HG03378 (cell line): ENCODE measurements at regions not wholly inside any gene's neighbourhood (a gene's known extent, or its start where the extent isn't known, plus 50 kb on each side); places are given as distances from the start of the nearest gene placed in this dataset.
"Not testable (repeated sequence)": the region's sequence is repeated elsewhere in the genome, so short reads cannot be mapped to it uniquely, and the experiment has no call there.

Experiments
- ATAC-seq: cut with Tn5 transposase; IDR thresholded peaks from one replicate; pipeline ENCODE4 v1.9.1; 2021; ENCODE audit warnings: mild to moderate bottlenecking, moderate library complexity; ENCODE audit not compliant: unreplicated experiment

DNA sequence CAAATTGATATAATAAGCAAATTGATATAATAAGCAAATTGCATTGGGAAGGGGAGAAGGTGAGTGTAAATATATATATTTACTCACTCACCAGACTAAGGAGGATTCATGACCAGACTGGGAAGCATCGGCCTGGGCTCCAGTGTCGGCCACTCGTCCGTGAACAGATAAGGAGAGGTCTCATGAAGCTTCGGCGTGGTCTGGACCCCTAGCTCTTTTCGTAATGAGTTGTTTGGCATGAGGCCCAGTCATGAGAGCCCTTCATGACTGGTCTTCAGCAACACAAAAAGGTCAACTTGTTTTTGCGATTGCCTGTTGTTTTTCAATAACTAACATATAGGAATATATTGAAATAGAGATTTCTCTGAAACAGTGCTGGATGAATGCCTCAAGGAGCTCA lies 222.9 kb upstream of the KCNK2 start:
- ATAC-seq: no peak

DNA sequence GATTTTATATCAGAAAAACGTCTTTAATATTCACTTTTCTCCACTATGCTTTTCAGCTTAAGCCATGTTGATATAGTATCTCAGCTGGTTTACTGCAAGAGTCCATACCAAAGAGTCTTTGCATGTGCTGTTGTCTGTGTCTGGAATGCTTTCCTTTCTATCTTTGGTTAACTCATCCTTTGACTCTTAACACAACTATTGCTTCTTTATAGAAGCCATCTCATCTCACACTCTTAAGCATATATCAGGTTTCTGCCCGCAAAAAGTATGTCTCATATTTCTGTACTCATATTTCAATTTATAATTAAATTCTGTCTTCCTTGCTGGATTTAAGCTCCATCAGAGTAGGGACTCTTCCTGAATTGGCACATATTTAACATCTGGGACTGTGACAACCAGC lies 220.9 kb upstream of the KCNK2 start:
- ATAC-seq: no peak

DNA sequence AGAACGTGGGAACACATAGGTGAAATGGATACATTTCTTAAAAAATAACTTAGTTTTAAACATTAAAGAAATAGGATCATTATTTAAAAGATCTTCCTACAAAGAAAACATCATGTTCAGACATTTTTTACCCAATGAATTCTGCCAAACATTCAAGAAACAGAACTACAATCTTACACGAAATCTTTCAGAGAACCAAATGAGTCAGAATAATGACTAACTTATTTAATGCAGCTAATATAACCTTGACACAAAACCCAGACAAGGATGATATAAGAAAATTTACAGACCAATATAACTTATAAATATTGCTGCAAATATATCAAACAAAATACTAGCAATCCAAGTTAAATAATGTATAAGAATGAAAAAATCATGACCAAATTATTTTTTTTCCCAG lies 220.1 kb upstream of the KCNK2 start:
- no peak for ATAC-seq

DNA sequence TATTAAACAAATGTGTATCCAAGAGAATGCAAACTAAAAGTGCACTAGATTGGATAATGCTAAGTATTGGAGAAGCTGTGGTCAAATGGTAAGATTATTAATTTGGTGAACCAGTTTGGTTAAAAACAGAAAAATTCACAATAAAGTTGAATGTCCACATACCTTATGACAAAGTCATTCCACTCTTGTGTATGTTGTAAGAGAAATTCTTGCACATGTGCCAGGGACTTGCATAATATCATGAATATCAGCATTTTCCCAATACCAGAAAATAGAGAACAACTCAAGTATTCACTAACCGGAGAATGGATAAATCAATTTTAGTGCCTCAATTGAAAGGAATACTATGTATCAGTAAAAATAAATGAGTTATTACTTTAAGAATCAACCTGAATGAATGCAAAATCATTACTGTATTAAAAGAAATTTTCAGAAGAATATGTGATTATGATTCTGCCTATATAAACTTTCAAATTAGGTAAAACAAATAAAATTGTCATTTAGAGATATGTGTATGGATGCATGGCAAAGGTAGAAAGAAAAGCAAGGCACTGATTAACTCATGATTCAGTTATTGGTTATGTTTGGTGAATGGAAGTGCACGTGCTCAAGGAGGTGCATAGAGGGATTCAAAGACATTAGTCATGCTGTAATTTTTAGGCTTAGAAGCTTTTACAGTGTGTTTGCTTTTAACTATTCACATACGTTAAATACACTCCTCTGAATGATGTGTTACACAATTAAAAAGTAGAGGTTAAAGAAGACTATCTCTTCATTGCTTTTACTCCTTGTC lies 217.4 kb upstream of the KCNK2 start:
- ATAC-seq: no peak

DNA sequence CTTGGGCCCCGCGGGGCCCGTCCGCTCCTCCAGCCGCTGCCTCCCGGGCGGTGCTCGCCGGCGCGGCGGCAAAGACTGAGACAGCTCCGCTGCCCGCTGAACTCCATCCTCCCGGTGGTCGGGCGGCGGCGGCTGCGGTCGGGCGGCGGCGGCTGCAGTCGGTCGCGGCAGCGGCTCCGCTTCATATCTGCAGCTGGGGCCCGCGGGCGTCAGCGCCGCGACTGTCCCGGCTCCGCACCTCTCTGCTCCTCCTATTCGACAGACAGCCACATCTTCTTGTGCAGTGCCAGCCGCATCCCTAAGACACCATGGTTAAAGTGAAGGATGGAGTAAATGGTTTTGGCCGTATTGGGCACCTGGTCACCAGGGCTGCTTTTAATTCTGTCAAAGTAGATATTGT lies 212.1 kb upstream of the KCNK2 start:
- ATAC-seq: not testable (repeated sequence)

DNA sequence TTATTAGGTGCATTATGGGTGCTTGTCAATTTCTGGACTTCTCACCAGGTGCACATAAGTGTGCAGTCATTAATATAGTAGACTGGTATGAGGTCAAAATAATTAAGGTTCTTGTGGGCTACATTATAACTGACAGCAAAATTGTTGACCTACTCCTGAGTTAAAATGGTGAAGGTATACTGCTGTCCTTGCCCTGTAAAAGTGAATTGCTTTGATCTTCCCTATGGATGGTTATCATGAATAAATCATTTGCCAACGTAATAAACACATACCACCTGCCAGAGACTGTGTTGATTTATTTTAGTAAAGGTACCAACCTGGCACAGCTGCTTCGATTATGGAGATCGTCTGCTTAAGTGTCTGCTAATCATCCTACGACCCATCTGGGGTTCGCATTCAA lies 201.6 kb upstream of the KCNK2 start:
- ATAC-seq: no peak

DNA sequence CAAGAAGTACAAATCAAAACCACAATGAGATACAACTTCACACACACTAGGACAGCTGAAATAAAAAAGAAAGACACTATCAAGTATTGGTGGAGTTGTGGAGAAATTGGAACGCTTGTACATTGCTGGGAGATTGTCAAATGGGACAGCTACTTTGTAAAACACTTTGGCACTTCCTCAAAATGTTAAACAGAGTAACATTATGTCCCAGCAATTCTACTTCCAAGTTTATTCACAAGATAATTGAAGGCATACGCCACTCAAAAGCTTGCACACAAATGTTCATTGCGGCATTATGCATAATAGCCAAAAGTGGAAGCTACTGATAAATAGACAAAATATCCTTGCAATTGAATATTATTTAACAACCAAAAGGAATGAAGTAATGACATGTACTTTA lies 199.9 kb upstream of the KCNK2 start:
- ATAC-seq: no peak

DNA sequence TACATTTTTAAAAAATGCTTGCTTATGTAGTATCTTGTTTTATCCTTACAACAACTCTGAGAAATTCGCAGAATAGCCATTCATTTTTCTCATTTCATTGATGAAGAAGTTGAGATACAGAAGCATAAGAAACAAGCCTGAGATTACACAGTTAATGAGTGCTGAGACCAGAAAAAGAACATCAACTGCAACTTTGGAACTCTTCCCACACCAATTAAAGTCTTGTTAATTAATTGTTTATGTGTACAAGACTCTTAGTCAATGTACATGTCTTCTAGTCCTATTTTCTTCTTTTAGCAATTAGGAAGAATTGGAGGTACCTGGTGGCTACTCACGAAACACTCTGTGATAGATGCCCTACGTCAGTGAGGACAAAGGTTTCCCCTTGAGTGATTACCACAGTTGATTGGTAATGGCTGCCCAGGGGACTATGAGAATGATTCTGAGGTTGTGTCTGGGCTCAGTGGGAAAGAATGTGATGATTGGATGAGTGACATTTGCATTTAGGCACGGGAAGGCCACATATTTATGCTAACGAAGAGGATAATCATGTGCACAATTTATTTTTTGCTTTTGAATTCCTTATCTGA lies 187.4 kb upstream of the KCNK2 start:
- ATAC-seq: no peak

DNA sequence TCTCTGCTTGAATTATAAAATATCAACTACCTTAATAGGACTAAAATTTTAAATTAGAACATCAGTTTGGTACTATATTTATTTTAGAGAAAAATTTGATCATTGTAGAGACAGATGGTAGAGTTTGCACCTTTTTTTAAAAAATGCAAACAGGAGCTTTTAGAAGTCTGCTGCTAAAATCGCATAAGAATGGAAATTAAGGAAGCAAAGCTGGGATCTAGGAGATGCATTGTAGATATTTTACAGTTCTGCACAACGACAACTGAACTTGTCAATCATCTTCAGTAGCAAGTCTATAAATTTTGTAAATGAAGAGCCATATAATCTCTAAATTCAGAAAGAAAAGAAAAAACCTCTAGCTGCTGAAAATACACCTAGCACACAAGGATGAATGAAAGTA lies 185.6 kb upstream of the KCNK2 start:
- no peak for ATAC-seq

DNA sequence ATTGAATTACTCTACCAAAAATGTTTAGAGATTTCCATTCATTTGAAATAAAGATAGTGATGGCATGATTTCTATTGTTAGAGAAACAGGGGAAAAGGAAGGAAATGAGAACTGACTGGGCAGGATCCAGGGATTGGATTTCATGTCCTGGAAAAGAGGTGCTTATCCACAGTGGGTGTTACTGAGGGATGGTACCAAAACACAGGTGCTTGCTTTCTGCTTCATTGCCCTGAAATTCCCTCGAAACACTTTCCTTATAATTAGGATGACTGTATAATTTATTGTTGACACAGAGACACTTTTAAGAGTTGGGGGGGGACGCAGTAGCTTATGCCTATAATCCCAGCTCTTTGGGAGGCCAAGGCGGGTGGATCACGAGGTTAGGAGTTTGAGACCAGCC lies 185.0 kb upstream of the KCNK2 start:
- ATAC-seq: no peak

DNA sequence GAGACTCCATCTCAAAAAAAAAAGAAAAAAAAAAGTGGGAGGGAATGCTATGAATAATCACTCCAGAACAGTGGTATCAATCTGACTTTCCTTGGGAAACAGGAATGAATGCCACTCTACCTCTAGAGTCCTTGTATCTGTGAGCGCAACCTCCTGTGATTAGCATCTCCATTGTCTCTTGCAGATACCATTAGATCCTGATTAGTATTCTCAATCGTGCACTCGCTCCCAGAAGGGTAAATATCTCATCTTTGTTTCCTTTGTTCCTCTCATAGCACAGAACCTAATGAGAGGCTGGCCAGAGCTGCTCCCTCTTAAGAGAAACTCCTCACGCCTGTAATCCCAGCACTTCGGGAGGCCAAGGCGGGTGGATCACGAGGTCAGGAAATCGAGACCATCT lies 184.4 kb upstream of the KCNK2 start:
- ATAC-seq: no peak

DNA sequence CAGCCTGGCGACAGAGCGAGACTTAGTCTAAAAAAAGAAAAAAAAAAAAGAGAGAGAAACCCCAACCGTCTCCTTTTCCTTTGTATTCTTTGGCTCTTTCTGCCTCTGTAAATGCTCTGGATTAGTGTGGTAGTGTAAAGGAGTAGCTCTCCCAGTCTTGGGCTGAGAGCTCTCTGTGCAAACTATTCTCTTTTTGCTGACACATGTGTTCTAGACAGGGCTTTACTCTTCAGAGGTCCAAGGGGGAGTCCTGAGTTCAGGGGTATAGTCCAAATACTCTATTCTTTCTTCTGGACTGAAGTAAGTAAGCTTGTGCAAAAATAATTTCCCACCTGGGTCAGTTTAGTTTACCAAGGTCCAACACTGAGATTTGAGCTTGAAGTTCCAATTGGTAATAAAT lies 183.8 kb upstream of the KCNK2 start:
- no peak for ATAC-seq

DNA sequence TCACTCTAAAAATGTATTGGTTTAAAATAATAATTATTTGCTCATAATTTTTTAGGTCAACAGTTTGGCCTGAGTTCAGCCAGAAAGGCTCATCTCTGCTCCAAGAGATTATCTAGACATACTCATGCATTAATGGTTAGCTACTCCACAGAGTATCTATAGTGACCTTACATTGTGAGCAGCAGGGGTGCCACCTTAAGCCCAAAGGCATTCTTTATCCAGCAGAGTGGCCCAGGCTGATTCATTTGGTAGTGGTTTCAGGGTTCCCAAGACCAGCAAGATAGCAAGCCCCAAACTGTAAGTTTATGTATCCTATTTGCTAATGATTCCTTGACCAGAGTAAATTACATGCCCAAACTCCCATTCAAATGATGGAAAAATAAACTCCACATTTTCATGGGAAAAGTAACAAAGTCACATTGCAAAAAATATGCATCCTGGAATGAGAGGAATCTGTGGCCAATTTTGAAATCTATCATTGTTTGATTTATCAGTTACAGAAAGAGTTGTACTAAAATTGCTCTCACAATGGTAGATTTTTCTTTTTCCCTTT lies 182.6 kb upstream of the KCNK2 start:
- ATAC-seq: no peak

DNA sequence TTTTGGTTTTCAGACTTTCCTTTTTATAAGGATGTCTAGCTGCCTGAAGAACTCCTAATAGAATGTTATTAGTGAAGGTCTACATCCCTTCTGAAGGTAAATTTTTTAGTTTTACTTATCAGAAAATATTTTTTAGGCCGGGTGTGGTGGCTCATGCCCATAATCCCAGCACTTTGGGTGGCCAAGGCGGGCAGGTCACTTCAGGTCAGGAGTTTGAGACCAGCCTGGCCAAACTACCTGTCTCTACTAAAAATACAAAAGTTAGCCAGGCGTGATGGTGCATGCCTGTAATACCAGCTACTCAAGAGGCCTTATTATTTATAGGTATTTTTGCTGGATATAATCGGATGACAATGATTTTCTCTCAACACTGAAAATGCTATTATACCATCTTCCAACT lies 181.9 kb upstream of the KCNK2 start:
- no peak for ATAC-seq

DNA sequence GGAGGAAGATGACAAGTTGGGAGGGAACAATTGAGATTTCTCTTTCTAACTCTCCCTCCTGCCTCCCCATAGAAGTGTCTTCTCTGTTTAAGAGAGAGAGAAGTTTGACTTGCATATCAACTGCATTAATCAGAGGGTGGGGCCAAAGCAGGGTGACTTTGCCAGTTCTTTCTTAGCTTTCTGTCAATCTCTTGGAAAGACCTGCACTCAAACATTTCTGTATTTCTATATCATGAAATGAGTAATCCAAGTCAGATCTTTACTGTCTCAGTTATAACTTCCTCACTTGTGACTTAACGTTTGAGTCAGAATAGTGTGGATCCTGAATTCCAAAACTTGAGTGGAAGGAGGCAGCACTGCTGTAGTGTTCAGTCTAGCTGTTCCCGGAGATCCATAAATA lies 180.8 kb upstream of the KCNK2 start:
- no peak for ATAC-seq

DNA sequence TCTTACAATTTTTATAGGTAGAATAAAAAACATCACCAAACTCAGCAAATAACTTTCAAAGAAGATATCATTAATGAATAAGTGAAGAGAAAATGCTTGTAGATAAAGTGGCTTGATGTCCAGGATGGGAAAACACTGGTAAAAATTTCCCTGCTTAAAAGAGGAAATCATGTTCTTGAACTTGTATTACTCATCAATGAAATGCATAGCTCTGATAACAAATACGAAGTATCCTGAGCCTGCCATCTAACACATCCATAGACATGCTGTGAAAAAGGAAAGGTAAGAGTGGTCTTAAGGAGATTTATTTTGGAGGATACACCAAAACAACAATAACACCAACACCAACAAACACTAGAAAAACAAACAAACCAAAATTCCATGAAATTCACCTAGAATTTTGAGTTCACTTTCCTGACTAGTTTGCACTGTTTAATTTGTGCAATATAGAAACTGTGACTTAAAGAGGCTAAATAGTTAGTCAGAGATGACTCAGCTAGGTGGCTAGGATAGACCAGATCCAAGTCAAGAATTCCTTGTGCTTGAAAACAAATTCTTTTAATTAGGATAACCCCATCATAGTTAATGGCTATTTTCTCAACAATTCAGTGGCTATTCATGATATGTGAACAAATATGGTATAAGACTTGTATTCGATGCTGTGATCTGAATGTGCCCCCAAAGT lies 179.8 kb upstream of the KCNK2 start:
- no peak for ATAC-seq

DNA sequence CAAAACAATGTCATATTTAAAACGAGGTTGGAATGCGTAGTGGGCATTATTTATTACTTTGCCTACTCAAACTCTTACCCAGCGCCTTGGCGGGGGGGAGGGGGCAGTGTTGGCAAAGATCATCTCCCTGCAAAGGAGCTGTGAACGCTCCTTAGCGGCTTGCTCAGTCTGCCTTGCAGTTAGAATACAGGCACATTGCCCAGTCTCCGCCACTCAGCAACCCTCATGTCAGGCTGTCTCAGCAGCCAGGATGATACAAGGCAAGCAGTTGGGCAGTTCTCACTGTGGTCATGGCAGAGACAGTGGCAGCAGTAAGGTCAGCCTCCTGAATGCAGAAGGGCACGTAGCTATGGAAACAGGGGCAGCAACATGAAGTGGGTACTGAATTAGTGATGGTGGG lies 170.4 kb upstream of the KCNK2 start:
- no peak for ATAC-seq

DNA sequence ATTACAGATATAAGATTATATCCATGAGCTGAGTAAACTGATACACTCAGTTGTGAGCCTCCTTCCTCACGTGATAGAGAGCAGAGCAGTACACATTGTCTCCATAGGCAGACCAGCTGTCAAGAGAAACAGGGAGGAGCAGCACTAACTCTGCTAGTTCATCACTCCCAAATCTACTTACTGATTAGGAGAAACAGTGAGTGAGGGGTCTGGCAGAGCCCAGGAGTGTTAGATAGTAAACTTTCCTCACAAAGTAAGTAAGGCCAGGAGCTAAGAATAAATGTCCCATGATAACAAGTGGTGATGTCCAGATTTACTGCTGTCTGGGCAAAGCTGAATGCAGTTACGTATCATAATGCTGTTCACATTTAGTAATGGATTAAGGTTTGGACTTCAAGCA lies 168.6 kb upstream of the KCNK2 start:
- no peak for ATAC-seq

DNA sequence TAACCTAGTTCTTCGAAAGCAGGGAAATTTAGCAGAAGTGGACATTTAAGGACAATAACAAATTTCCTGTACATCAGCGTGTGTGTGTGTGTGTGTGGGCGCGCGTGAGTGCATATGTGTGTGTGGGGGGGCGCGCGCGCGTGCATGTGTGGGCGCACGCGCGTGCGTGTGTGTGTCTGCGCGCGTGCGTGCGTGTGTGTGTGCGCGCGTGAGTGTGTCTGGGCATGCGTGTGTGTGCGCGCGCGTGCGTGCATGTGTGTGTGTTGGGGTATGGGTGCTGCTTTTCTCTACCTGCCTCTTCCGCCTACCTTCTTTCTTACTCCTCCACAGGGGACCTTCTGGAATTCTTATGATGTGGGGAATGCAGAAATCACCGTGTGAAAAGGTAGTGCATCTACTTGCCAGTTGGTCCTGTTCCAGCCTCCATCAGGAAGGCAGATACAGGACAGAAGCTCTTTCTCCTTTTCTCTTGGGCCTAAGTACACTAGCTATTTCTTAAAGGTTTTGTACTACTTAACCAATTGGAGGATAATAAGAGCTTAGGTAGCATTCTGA lies 165.4 kb upstream of the KCNK2 start:
- ATAC-seq: no peak

DNA sequence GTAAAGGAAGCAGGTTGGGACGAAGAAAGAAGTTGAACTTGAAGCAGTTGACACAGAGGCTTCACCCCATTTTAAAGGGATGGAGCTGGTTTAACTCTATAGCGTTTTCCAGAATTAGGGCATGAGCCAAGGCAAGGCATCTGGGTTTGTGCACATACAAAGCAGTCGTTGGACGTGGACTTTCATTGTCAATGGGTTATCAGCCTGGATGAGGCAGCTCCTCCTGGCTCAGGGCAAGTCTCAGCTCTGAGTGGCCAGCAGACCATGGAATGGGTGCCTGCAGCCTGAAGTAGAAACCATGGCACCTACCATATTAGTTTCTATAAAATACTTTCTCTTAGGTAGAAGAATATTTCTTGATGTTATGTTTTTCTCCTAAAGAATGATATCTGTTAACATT lies 163.8 kb upstream of the KCNK2 start:
- no peak for ATAC-seq

DNA sequence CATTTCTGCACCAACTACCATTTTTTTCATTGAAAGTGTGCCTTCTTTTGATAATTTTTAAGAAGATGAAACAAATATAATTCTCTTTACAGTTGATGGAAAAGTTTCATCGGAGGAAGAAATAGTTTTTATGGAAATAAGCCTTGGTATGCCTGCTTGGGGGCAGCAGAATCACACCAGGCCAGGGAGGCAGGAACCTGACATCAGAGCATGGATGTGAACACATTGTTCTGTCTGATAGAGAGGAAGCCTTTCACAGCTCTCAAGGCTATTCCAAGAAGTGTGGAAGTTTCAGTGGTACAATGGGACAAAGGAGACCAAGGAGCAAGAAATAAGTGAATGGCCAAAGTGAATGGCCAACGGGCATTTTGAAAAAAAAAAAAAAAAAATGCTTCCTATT lies 162.2 kb upstream of the KCNK2 start:
- ATAC-seq: no peak
